ENCODE measurements at regions not wholly inside any gene's neighbourhood (a gene's known extent, or its start where the extent isn't known, plus 50 kb on each side); places are given as distances from the start of the nearest gene placed in this dataset.

DNA sequence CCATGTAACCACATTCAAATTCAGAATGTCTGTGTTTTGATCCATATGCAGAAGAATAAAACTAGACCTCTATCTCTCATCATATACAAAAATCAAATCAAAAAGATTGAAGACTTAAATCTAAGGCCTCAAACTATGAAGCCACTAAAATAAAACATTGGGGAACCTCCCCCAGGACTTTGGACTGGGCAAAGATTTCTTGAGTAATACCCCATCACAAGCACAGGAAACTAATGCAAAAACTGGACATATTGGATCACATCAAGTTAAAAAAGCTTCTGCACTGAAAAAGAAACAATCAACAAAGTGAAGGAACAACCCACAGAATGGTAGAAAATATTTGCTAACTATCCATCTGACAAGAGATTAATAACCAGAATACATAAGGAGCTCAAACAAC is 266.8 kb downstream of the EPM2A start:
- no peak for TF ChIP-seq SAP30 (IDR thresholded peaks at IDR 0.05; ENCODE audit: insufficient read depth, insufficient replicate concordance, low read length)
- no peak for TF ChIP-seq KDM1A (IDR thresholded peaks at IDR 0.05; ENCODE audit: borderline replicate concordance, low read length)
- TF ChIP-seq TEAD4 (IDR thresholded peaks at IDR 0.05; ENCODE audit: low read depth, low read length): no peak

Data from H1 (cell line).